Middle frontal gyrus (tissue), 1 donor: ENCODE measurements at regions not wholly inside any gene's neighbourhood (a gene's known extent, or its start where the extent isn't known, plus 50 kb on each side); places are given as distances from the start of the nearest gene placed in this dataset.

Experiments
- DNase-seq: peaks from one replicate; pipeline ENCODE4 v3.0.0-alpha.2; 2015; ENCODE audit warnings: low spot score; ENCODE audit errors: extremely low spot score

- DNase-seq, result no peak
Observed at GRCh38 chr2:144281476-144281875, 238.4 kb downstream of the ZEB2 start.

- no peak for DNase-seq
Observed at GRCh38 chr2:144280009-144280408, 239.9 kb downstream of the ZEB2 start.

- no peak for DNase-seq
Observed at GRCh38 chr2:144279165-144279564, 240.8 kb downstream of the ZEB2 start.

DNA sequence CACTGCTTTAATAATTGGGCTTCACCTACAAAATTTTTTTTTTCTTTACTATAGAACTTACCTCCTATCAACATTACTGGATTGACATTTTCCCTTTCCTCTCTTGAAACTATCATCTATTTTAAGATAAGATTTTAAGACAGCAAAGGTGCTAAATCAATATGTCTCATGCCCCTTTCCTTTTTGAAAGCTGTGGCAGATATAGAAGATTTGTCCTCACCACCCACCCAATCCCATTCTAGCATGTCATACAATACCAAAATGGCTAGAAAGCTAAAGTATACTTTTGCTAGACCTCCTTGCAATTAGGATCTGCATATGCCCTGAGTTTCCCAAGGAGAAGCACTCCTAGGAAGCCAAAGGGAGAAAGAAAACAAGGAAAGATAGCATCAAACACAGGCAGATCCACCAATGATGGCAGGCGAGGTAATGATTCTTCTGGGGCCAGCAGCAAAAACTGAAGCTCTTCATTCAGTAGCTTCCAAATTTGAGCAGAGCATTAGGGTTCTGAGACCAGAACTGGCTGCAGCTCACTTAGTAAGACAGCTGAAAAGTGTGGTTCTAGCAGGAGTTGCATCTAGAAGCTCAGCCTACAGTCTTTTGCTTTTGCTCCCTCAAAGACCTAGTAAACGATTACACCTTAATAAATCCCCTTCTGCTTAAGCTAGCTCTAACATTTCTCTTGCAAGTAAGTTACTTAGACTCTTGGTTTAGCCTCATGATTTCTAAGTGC is 242.1 kb downstream of the ZEB2 start:
- no peak for DNase-seq

- DNase-seq, result no peak
Observed at GRCh38 chr2:144275340-144275739, 244.6 kb downstream of the ZEB2 start.

DNA sequence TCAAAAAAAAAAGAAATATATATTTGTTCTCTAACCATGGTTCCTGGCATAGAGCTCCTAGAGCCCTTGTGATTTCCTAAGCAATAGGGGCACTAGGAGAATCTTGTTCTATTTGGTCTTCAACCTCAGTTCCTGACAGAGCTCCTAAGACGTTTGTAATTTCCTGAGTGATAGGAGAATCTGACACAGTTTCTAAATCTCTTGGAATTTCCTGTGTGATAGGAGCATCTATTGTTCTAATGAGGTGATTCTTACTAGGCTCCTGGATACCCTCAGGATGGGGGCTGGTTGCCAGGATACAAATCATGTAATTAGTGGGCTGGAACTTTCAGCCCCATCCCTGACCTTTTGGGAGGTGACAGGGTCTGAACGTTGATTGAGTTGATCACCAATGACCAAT is 245.8 kb downstream of the ZEB2 start:
- DNase-seq, result no peak

DNA sequence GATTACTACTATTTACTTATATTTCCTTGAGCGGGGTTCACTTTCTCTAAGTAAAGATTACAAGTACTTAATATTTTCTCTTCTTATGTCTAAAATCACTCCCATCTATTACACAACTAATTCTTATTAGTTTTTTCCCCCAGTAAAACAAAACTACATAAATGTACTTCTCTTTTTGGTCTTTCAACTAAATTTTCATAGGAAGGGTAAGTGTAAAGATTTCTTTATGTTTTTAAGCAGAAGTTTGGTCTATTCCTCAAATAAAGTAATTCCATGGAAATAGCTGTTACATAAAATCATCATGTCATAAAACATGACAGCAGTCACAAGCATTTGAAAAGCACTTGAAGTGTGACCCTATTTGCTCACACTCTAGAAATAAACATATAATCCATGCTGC is 249.0 kb downstream of the ZEB2 start:
- no peak for DNase-seq

- no peak for DNase-seq
Observed at GRCh38 chr2:144268036-144268678, 251.8 kb downstream of the ZEB2 start.

DNA sequence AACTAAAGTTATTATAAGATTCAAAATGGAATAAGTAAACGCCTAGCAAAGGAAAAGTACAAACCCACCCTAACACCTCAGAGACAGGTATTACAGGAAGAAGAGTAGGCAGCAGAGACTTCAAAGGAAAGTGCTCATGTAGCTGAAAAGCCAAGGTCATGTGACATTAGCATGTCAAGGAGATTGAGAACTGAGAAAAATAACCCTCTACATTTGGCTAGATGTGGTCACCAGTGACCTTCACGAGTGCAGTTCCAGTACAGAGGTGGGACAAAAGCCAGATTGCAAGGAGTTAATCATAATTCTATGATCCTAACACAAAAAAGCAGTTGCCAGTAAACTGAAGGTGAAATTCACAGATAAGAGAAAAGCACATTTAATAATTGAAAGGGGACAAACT is 252.7 kb downstream of the ZEB2 start:
- no peak for DNase-seq

- no peak for DNase-seq
Observed at GRCh38 chr2:144265654-144266053, 254.3 kb downstream of the ZEB2 start.

- DNase-seq, result no peak
Observed at GRCh38 chr2:144261966-144262365, 258.0 kb downstream of the ZEB2 start.

DNA sequence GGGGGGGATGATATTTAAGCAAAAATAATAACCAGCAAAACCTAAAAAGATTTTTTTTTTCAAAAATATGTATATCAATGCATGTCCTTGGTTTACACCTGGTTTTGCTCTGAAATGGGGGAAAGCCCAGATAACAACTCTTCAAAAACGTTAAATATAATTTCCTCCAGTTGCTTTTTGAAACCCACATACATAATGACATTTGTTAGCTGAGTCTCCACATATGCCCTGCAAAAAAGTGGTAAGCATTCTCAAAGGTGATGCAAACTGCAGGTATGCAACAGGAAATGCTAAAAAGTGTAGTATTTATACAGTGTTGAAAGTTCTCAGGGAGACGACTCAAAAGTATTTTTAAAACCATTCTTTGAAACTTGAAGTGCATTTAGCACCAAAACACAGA is 258.6 kb downstream of the ZEB2 start:
- DNase-seq, result no peak

DNA sequence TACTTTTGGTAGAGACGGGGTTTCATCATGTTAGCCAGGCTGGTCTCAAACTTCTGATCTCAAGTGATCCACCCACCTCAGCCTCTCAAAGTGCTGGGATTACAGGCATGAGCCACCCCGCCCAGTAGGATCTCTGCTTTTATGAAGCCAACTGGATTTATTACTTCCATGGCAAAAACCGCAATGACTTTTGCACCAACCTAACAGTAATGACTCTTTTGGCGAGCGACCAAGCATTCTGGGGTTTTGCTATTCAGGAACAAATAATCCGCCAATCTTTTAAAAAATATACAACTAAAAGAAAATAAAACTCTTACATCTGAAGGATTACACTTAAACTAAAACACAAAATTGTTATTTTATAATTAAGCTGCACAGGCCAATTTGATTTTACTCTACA is 260.6 kb downstream of the ZEB2 start:
- DNase-seq, result no peak

DNA sequence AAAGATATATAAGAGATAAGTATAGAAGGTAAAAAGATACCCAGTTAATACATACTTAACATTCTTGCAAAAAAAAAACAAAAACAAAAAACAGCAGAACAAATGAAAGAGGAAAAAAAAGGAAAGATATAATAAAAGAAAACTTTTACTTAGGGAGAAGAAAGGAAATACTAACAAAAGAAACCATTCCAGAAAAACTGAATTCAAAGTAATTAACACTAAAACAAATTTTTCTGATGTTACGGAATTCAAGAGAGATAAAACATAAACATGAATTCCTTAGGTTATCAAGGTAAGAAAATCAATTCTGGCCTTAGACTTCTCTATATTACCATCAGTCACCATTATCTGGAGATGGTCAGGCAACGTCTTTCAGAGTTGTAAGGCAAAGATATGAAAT is 261.8 kb downstream of the ZEB2 start:
- no peak for DNase-seq

DNA sequence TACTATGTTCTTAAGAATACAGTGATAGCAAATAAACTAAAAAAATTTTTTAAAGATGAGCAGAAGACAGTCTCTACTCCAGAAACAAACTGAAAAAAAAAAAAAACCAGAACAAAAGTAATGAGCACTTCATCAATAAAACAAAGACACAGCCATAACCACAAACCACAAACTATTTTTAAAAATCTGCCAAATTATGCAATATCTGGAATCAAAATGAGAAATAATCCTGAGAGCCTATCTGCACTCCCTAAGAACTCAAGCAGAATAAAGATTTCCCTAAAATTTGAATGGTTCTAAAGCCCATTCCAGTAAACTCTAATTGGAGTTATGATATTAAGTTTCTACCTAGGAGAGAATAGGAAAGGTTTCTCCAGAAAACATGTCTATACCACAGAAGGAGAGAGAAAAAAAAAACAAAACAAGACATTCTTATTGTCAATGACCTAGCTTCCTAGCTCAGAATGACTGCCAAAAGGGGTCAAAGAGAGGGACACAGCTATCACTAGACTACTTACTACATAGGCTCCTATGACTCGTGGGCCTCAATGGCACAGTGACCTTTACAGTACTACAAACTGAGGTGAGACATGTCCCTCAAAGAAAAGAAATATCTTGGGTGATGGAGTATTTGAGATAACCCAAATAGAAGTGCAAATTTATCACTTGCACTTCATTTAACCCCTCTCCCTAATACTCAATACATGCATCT is 262.8 kb downstream of the ZEB2 start:
- DNase-seq, result no peak

GRCh38 chr2:144254342-144255235 is 265.3 kb downstream of the ZEB2 start:
- DNase-seq, result no peak

- no peak for DNase-seq
Observed at GRCh38 chr2:144253743-144254142, 266.2 kb downstream of the ZEB2 start.

DNA sequence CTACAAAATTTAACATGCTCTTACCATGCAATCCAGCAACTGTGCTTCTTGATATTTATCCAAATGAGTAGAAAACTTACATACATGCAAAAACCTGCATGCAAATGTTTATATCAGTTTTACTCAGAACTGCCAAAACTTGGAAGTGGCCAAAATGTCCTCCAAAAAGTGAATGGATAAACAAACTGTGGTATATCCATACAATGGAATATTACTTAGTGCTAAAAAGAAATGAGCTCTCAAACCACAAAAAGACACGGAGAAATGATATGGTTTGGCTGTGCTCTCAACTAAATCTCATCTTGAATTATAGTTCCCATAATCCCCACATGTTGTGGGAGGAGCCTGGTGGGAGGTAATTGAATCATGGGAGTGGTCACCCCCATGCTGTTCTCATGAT is 267.2 kb downstream of the ZEB2 start:
- DNase-seq, result no peak

GRCh38 chr2:144249035-144249637 is 270.8 kb downstream of the ZEB2 start:
- no peak for DNase-seq

DNA sequence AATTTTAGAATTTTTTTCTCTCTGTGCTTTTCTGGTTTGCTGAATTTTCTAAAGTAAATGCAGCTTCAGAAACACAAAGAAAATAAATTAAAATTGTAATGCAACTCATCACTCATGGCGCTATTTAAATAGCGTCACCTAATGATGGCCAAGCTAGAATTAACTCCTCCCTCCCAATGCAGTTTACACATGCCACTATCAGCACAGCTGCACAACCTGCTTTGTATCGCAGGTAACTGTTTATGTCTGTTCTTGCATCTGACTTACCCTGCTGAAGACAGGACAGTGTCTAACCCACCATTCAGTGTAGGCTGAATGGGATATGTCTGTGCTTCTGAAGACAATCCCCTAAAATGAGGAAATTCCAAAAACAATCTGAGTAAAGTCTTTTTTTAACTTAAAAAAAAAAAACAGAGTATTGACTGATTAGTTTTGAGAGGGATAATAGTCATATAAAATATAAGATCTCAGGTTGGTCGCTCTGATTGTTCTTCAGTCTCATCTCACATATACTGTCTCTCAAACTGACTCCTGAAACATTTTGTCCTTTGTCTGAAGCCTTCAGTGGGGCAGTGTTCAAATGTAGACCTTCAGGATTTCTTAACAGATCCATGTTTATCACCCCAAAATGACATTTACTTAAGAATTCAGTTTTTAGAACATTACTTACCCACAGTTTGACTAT is 271.4 kb downstream of the ZEB2 start:
- DNase-seq, result no peak

- DNase-seq, result no peak
Observed at GRCh38 chr2:144244938-144245337, 275.0 kb downstream of the ZEB2 start.
